Urothelium cell line (cell line): ENCODE measurements at regions not wholly inside any gene's neighbourhood (a gene's known extent, or its start where the extent isn't known, plus 50 kb on each side); places are given as distances from the start of the nearest gene placed in this dataset.

Experiments
- DNase-seq: peaks from one replicate; pipeline ENCODE4 v3.0.0; 2011; ENCODE audit warnings: low spot score, mixed read lengths
- FAIRE-seq: peaks from 2 replicates; lab custom pipeline; 2011; peaks lifted over from hg19 to GRCh38; lab: Jason Lieb, UNC

- FAIRE-seq (no peak), DNase-seq (no peak)
These were observed 101.0 kb upstream of the NT5C1B start for GRCh38 chr2:18690342-18690741.

GRCh38 chr2:18684206-18685038 lies 95.1 kb upstream of the NT5C1B start:
- DNase-seq (no peak), FAIRE-seq (no peak)

GRCh38 chr2:18682681-18683080 lies 93.3 kb upstream of the NT5C1B start:
- no peak for FAIRE-seq

GRCh38 chr2:18677280-18677679 lies 87.9 kb upstream of the NT5C1B start:
- DNase-seq: no peak
- FAIRE-seq: no peak

More at GRCh38 chr2:18682681-18683080, 93.3 kb upstream of the NT5C1B start:
- DNase-seq: no peak

- no peak for FAIRE-seq
- no peak for DNase-seq
These were observed 84.9 kb upstream of the NT5C1B start for GRCh38 chr2:18674309-18674708.

GRCh38 chr2:18671363-18671762 lies 82.0 kb upstream of the NT5C1B start:
- FAIRE-seq: no peak
- DNase-seq: no peak

- DNase-seq (no peak), FAIRE-seq (no peak)
These were observed 78.9 kb upstream of the NT5C1B start for GRCh38 chr2:18668221-18668620.

- DNase-seq (no peak), FAIRE-seq (no peak)
These were observed 75.1 kb upstream of the NT5C1B start for GRCh38 chr2:18664421-18664820.

GRCh38 chr2:18663861-18664260 lies 74.5 kb upstream of the NT5C1B start:
- FAIRE-seq (no peak), DNase-seq (no peak)

- FAIRE-seq: no peak
These were observed 73.3 kb upstream of the NT5C1B start for GRCh38 chr2:18662689-18663088.

GRCh38 chr2:18659915-18660314 lies 70.5 kb upstream of the NT5C1B start:
- DNase-seq (no peak), FAIRE-seq (no peak)

More at GRCh38 chr2:18662689-18663088, 73.3 kb upstream of the NT5C1B start:
- no peak for DNase-seq

- no peak for DNase-seq
- no peak for FAIRE-seq
These were observed 66.7 kb upstream of the NT5C1B start for GRCh38 chr2:18656048-18656447.

GRCh38 chr2:18651842-18652774 lies 62.7 kb upstream of the NT5C1B start:
- no peak for FAIRE-seq

GRCh38 chr2:18650221-18650620 lies 60.9 kb upstream of the NT5C1B start:
- FAIRE-seq (no peak), DNase-seq (no peak)

More at GRCh38 chr2:18651842-18652774, 62.7 kb upstream of the NT5C1B start:
- DNase-seq: no peak

GRCh38 chr2:18649502-18650135 lies 60.2 kb upstream of the NT5C1B start:
- DNase-seq (no peak), FAIRE-seq (no peak)

GRCh38 chr2:18648161-18648560 lies 58.8 kb upstream of the NT5C1B start:
- no peak for DNase-seq
- FAIRE-seq: no peak

GRCh38 chr2:18647731-18648130 lies 58.4 kb upstream of the NT5C1B start:
- DNase-seq: no peak
- FAIRE-seq: no peak

- no peak for DNase-seq
- no peak for FAIRE-seq
These were observed 55.9 kb upstream of the NT5C1B start for GRCh38 chr2:18645315-18645714.

GRCh38 chr2:18644115-18644462 lies 54.7 kb upstream of the NT5C1B start:
- DNase-seq (no peak), FAIRE-seq (no peak)

GRCh38 chr2:18643326-18644114 lies 54.2 kb upstream of the NT5C1B start:
- no peak for FAIRE-seq
- no peak for DNase-seq
